Effector memory CD8-positive, alpha-beta T cell (primary cell): ENCODE measurements at regions not wholly inside any gene's neighbourhood (a gene's known extent, or its start where the extent isn't known, plus 50 kb on each side); places are given as distances from the start of the nearest gene placed in this dataset.

Experiments
- ATAC-seq: fragments of 150-1000 bp; cut with Tn5 transposase; replicated peaks from 2 replicates; pipeline ENCODE4 v1.10.0; 2021; ENCODE audit warnings: mild to moderate bottlenecking, moderate library complexity
- DNase-seq, 3 experiments: peaks; one replicate each; pipeline ENCODE4 v3.0.0; 2021
- H3K27ac Mint-ChIP-seq, 2 donors: one replicate each; pipeline ENCODE4 v1.8.0; 2022; ENCODE audit warnings: mild to moderate bottlenecking in 2 of 2, mixed read lengths in 2 of 2, moderate library complexity in 2 of 2
- H3K27me3 Mint-ChIP-seq, 2 donors: one replicate each; pipeline ENCODE4 v1.8.0; 2022; ENCODE audit warnings: mixed read lengths in 2 of 2
- H3K36me3 Mint-ChIP-seq: one replicate; pipeline ENCODE4 v1.8.0; 2022; ENCODE audit warnings: mild to moderate bottlenecking, moderate library complexity, mixed read lengths; ENCODE audit not compliant: insufficient read depth
- H3K4me1 Mint-ChIP-seq, 2 donors: one replicate each; pipeline ENCODE4 v1.8.0; 2022; ENCODE audit warnings: low read depth in 2 of 2, mixed read lengths in 2 of 2
- H3K4me3 Mint-ChIP-seq, 2 donors: one replicate each; pipeline ENCODE4 v1.8.0; 2022; ENCODE audit warnings: mild to moderate bottlenecking in 2 of 2, mixed read lengths in 2 of 2, moderate library complexity in 2 of 2
- H3K9me3 Mint-ChIP-seq, 2 donors: one replicate each; pipeline ENCODE4 v1.8.0; 2022; ENCODE audit warnings: mixed read lengths in 2 of 2

DNA sequence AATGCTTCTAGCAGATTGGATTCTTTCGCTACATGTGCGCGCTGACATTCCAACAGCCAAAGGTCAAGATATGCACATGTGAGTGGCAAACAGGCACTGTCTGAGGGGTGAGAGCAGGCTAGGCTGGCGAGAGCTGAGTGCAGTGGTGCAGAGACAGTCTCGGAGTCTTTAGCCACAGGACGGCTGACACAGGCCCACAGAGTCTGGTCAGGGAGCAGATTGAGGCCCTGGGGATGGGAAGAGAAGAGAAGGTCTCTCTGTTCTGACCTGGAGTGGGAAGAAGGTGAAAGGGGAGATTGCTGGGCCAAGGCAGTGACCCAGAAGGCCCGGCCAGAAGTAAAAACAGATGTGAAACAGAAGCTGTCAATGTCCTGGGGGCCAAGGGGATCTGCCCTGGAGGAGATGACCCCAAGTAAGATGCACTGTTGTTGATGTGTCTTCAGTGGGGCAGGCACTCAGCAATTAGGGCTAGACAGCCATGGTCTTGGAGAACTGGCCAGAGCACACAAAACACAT lies 197.8 kb downstream of the ETS1 start:
- Mint-ChIP-seq H3K4me3 (no peak overlapping the region), H3K4me1 (peaks cover 4 to 8% of the 10 kb centered on the region in 2 donors), H3K27me3 (no peaks in the 10 kb centered on the region), H3K27ac (no peak overlapping the region), H3K36me3 (peaks cover 3% of the 10 kb centered on the region), H3K9me3 (no peaks in the 10 kb centered on the region)
- DNase-seq (no peak), ATAC-seq (no peak)

GRCh38 chr11:128388206-128388815 lies 199.0 kb downstream of the ETS1 start:
- DNase-seq: no peak
- peaks cover 3 to 4% of the 10 kb centered on the region in 2 donors for H3K4me1 Mint-ChIP-seq
- H3K27me3 Mint-ChIP-seq: no peaks in the 10 kb centered on the region
- no peak for ATAC-seq
- H3K4me3 Mint-ChIP-seq: no peak overlapping the region
- no peak overlapping the region for H3K27ac Mint-ChIP-seq
- peaks cover 3% of the 10 kb centered on the region for H3K36me3 Mint-ChIP-seq
- H3K9me3 Mint-ChIP-seq: no peaks in the 10 kb centered on the region

DNA sequence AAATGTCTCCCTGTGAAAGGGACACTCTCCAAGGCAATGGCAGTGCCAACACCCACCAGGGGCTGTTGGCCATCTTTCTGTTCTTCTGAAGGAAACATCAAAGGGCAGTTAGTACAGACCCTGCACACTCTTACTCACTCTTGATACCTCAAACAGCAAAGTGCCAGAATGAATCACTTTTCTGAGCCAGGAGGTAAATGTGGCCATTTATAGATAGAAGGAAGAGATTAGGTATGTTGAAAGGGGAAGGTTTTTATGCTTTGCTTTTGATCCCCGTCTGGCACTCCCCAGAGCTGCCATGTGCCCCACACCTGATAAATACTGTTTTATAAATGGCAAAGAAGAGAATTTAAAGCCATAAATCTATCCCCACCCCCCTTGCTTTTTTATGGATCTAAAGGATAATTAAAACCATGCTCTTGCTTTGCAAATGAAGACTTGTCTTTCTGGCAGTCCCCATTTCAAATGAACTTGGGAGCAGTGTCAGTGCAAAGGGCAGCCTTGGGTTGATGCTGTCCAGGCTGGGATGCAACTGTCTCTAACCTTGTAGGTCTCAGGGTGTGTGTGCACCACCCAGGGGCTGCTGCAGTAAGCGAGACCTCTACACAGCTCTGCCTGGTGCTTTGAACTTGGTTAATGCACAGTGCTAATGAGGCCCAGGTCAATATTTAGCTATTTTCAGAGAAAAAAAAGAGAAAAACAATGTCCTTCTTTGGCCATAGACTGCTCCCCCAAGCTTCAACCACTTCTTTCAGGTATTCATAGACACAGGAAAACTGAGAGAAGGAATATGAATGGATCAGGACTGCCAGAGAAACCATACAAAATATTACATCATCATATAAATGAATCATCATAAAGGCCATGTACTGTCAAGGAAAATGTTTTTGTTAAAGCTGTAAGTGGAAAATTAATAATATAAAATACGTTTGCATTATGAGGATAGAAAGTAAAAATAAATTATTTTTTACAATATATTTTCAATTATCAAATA lies 207.5 kb downstream of the ETS1 start:
- Mint-ChIP-seq H3K4me1 (peaks cover 16 to 22% of the 10 kb centered on the region in 2 donors), H3K36me3 (no peaks in the 10 kb centered on the region), H3K27ac (peak overlapping the region in 1 of 2 donors; percentile 56), H3K27me3 (no peaks in the 10 kb centered on the region), H3K9me3 (no peaks in the 10 kb centered on the region), H3K4me3 (no peak overlapping the region)
- DNase-seq: no peak
- ATAC-seq: peak; percentile 82

GRCh38 chr11:128375961-128376360 lies 211.4 kb downstream of the ETS1 start:
- DNase-seq: no peak
- Mint-ChIP-seq H3K4me3 (no peak overlapping the region), H3K9me3 (peaks cover 0 to 2% of the 10 kb centered on the region in 2 donors), H3K27me3 (no peaks in the 10 kb centered on the region), H3K27ac (peak overlapping the region; percentile 32 to 59), H3K36me3 (no peaks in the 10 kb centered on the region), H3K4me1 (peaks cover 16 to 22% of the 10 kb centered on the region in 2 donors)
- ATAC-seq: peak; percentile 21

GRCh38 chr11:128374026-128374425 lies 213.3 kb downstream of the ETS1 start:
- Mint-ChIP-seq H3K4me3 (no peak overlapping the region), H3K27me3 (no peaks in the 10 kb centered on the region), H3K36me3 (no peaks in the 10 kb centered on the region), H3K27ac (no peak overlapping the region), H3K4me1 (peaks cover 7 to 12% of the 10 kb centered on the region in 2 donors), H3K9me3 (peaks cover 0 to 2% of the 10 kb centered on the region in 2 donors)
- ATAC-seq: no peak
- DNase-seq: no peak

- H3K4me3 Mint-ChIP-seq: no peak overlapping the region
- no peaks in the 10 kb centered on the region for H3K27me3 Mint-ChIP-seq
- no peaks in the 10 kb centered on the region for H3K36me3 Mint-ChIP-seq
- peaks cover 7 to 10% of the 10 kb centered on the region in 2 donors for H3K4me1 Mint-ChIP-seq
- ATAC-seq (no peak), DNase-seq (no peak)
- peaks cover 0 to 2% of the 10 kb centered on the region in 2 donors for H3K9me3 Mint-ChIP-seq
- no peak overlapping the region for H3K27ac Mint-ChIP-seq
Observed at GRCh38 chr11:128372977-128373376, 214.4 kb downstream of the ETS1 start.

GRCh38 chr11:128367573-128367972 lies 219.8 kb downstream of the ETS1 start:
- Mint-ChIP-seq H3K9me3 (no peaks in the 10 kb centered on the region), H3K4me1 (peaks cover 3 to 9% of the 10 kb centered on the region in 2 donors), H3K4me3 (peak overlapping the region; percentile 70 to 75), H3K27me3 (no peaks in the 10 kb centered on the region), H3K36me3 (no peaks in the 10 kb centered on the region), H3K27ac (peak overlapping the region; percentile 90 to 91)
- DNase-seq (peak; percentile 16 to 43 (median 21)), ATAC-seq (peak; percentile 87)

DNA sequence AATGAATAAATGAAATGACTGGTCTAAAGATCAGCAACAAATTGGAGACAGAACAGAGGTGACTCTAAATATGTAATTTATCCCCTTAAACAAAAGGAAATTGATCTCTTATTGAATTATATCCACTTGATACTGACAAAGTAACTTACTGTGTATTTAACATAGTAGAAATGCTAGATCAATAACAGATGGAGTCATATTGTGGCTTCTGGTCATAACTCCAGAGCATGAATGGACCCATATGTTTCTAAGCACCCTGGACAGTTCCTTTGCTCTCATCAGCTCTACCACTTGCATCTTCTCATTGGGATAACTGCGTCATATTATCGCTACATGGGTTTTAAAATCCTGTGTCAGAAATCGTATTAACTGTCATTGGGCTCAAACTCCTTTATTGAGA lies 222.3 kb downstream of the ETS1 start:
- no peak overlapping the region for H3K4me3 Mint-ChIP-seq
- H3K4me1 Mint-ChIP-seq: peaks cover 6 to 11% of the 10 kb centered on the region in 2 donors
- DNase-seq (no peak), ATAC-seq (peak; percentile 32)
- no peaks in the 10 kb centered on the region for H3K36me3 Mint-ChIP-seq
- H3K9me3 Mint-ChIP-seq: no peaks in the 10 kb centered on the region
- H3K27me3 Mint-ChIP-seq: no peaks in the 10 kb centered on the region
- H3K27ac Mint-ChIP-seq: no peak overlapping the region

- Mint-ChIP-seq H3K9me3 (no peaks in the 10 kb centered on the region), H3K4me3 (no peak overlapping the region), H3K4me1 (peaks cover 5 to 7% of the 10 kb centered on the region in 2 donors), H3K27me3 (no peaks in the 10 kb centered on the region), H3K36me3 (no peaks in the 10 kb centered on the region), H3K27ac (no peak overlapping the region)
- ATAC-seq (peak; percentile 40), DNase-seq (no peak)
Observed at GRCh38 chr11:128361451-128362020, 225.8 kb downstream of the ETS1 start.

DNA sequence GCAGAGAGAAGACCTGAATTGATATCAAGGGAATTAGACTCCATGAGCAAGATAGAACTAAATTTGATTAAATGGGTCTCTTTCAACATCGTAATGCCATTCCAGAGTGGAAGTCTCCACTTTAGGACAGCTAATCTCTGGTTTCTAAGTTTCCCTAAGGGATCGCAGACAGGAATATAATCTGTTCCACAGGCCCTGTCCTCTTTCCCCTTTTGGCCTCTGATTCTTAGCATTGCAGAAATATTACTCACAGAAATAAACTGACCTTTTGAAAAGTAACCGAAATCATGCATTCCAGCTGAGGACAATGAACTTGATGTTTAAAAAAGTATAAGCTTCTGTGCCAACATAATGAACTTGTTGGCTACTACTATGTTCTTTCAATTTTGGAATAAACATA lies 227.8 kb downstream of the ETS1 start:
- H3K9me3 Mint-ChIP-seq: no peaks in the 10 kb centered on the region
- H3K4me3 Mint-ChIP-seq: no peak overlapping the region
- H3K27ac Mint-ChIP-seq: no peak overlapping the region
- no peaks in the 10 kb centered on the region for H3K36me3 Mint-ChIP-seq
- no peaks in the 10 kb centered on the region for H3K27me3 Mint-ChIP-seq
- DNase-seq: no peak
- H3K4me1 Mint-ChIP-seq: peaks cover 5 to 7% of the 10 kb centered on the region in 2 donors
- ATAC-seq: no peak

DNA sequence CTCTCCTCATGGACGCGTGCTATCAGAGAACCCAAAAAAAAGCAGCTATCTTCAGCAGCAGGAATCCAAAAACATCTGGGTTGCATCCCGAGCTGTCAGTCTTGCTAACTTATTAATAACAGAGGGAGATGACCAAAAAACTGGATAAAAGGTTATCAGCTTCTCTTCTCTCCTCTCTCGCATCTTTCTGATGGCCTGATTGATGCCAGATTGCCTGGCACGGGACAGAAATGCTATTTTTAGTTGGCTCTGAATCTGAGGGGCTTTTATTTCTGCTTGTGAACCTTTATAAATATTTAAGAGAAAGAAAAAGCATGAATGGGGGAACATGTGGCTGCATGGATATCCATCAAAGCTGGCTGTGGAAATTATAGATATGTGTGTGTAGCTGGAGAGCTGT lies 230.3 kb downstream of the ETS1 start:
- Mint-ChIP-seq H3K36me3 (no peaks in the 10 kb centered on the region), H3K9me3 (no peaks in the 10 kb centered on the region), H3K27me3 (no peaks in the 10 kb centered on the region), H3K27ac (peak overlapping the region in 1 of 2 donors; percentile 6), H3K4me1 (peaks cover 3 to 7% of the 10 kb centered on the region in 2 donors), H3K4me3 (no peak overlapping the region)
- ATAC-seq (no peak), DNase-seq (no peak)

DNA sequence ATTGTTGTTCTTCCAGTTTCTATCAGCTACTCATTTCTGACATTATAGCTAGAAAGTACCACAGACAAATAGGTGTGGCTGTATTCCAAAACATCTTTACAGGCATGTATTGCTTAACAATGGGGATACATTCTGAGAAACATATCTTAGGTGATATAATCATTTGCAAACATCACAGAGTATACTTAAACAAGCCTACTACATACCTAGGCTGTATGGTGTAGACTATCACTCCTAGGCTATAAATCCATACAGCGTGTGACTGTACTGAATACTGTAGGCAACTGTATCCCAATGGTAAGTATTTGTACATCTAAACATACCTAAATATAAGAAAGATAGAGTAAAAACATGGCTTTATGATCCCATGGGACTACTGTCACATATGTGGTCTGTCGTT lies 231.8 kb downstream of the ETS1 start:
- peaks cover 6% of the 10 kb centered on the region in 2 donors for H3K4me1 Mint-ChIP-seq
- no peaks in the 10 kb centered on the region for H3K9me3 Mint-ChIP-seq
- no peak for ATAC-seq
- no peak overlapping the region for H3K27ac Mint-ChIP-seq
- no peak overlapping the region for H3K4me3 Mint-ChIP-seq
- no peak for DNase-seq
- H3K27me3 Mint-ChIP-seq: no peaks in the 10 kb centered on the region
- H3K36me3 Mint-ChIP-seq: no peaks in the 10 kb centered on the region

DNA sequence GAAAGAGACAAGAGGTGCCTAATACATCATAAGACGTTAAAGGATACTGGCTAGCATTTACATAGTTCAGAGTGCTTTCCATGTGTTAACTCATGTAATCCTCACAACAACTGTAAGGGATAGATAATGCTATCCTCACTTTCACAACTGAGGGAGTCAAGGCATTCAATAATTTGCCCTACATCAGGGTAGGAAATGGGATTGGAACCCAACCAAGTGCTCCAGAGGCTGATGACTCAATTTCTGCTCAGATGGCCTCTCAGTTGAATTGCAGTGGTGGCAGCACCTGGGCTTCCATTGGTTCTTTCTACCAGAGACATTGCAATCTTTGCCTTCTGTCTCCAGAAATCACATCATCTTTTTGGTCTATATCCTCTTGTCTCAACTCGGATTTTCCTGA lies 232.9 kb downstream of the ETS1 start:
- no peak overlapping the region for H3K4me3 Mint-ChIP-seq
- H3K27ac Mint-ChIP-seq: peak overlapping the region in 1 of 2 donors; percentile 7
- peaks cover 14 to 17% of the 10 kb centered on the region in 2 donors for H3K4me1 Mint-ChIP-seq
- H3K36me3 Mint-ChIP-seq: no peaks in the 10 kb centered on the region
- DNase-seq (no peak), ATAC-seq (no peak)
- no peaks in the 10 kb centered on the region for H3K27me3 Mint-ChIP-seq
- H3K9me3 Mint-ChIP-seq: no peaks in the 10 kb centered on the region
